Nephron (organoid): ENCODE measurements at regions not wholly inside any gene's neighbourhood (a gene's known extent, or its start where the extent isn't known, plus 50 kb on each side); places are given as distances from the start of the nearest gene placed in this dataset.

Source experiments
- H3K27ac Mint-ChIP-seq, 3 experiments: 2 replicates each; pipeline ENCODE4 v1.8.0; 2020; ENCODE audit warnings: mixed read lengths in 3 of 3, mild to moderate bottlenecking in 2 of 3, moderate library complexity in 1 of 3
- H3K27me3 Mint-ChIP-seq: 2 replicates; pipeline ENCODE4 v1.8.0; 2021; ENCODE audit warnings: low read depth, mild to moderate bottlenecking, moderate library complexity, mixed read lengths
- H3K36me3 Mint-ChIP-seq: 2 replicates; pipeline ENCODE4 v1.8.0; 2020; ENCODE audit warnings: low read depth, mixed read lengths
- H3K4me1 Mint-ChIP-seq: 2 replicates; pipeline ENCODE4 v1.8.0; 2020; ENCODE audit warnings: mixed read lengths
- H3K4me3 Mint-ChIP-seq, 3 experiments: 2 replicates each; pipeline ENCODE4 v1.8.0; 2020; ENCODE audit warnings: mild to moderate bottlenecking in 3 of 3, mixed read lengths in 3 of 3, moderate library complexity in 2 of 3
- H3K9me3 Mint-ChIP-seq: 2 replicates; pipeline ENCODE4 v1.8.0; 2020; ENCODE audit warnings: mixed read lengths
- TF ChIP-seq, protein P1 (sequence below), 3 experiments: fragments of 200-600 bp; sonication (generic); IDR thresholded peaks; one replicate each; pipeline ENCODE4 v1.5.0; 2021; ENCODE audit warnings: antibody characterized with exemption in 3 of 3; ENCODE audit not compliant: unreplicated experiment in 3 of 3

GRCh38 chr5:35333366-35333765, 103.1 kb upstream of the PRLR start:
- no peaks in the 10 kb centered on the region for H3K36me3 Mint-ChIP-seq
- H3K9me3 Mint-ChIP-seq = peaks cover 6% of the 10 kb centered on the region
- no peaks in the 10 kb centered on the region for H3K4me1 Mint-ChIP-seq
- H3K27me3 Mint-ChIP-seq = peaks cover 4% of the 10 kb centered on the region
- TF ChIP-seq, protein P1, sequence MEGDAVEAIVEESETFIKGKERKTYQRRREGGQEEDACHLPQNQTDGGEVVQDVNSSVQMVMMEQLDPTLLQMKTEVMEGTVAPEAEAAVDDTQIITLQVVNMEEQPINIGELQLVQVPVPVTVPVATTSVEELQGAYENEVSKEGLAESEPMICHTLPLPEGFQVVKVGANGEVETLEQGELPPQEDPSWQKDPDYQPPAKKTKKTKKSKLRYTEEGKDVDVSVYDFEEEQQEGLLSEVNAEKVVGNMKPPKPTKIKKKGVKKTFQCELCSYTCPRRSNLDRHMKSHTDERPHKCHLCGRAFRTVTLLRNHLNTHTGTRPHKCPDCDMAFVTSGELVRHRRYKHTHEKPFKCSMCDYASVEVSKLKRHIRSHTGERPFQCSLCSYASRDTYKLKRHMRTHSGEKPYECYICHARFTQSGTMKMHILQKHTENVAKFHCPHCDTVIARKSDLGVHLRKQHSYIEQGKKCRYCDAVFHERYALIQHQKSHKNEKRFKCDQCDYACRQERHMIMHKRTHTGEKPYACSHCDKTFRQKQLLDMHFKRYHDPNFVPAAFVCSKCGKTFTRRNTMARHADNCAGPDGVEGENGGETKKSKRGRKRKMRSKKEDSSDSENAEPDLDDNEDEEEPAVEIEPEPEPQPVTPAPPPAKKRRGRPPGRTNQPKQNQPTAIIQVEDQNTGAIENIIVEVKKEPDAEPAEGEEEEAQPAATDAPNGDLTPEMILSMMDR (IDR thresholded peaks at IDR 0.05; ENCODE audit: unreplicated experiment in 3 of 3) = no peak
- H3K4me3 Mint-ChIP-seq = no peak overlapping the region
- no peak overlapping the region for H3K27ac Mint-ChIP-seq

DNA sequence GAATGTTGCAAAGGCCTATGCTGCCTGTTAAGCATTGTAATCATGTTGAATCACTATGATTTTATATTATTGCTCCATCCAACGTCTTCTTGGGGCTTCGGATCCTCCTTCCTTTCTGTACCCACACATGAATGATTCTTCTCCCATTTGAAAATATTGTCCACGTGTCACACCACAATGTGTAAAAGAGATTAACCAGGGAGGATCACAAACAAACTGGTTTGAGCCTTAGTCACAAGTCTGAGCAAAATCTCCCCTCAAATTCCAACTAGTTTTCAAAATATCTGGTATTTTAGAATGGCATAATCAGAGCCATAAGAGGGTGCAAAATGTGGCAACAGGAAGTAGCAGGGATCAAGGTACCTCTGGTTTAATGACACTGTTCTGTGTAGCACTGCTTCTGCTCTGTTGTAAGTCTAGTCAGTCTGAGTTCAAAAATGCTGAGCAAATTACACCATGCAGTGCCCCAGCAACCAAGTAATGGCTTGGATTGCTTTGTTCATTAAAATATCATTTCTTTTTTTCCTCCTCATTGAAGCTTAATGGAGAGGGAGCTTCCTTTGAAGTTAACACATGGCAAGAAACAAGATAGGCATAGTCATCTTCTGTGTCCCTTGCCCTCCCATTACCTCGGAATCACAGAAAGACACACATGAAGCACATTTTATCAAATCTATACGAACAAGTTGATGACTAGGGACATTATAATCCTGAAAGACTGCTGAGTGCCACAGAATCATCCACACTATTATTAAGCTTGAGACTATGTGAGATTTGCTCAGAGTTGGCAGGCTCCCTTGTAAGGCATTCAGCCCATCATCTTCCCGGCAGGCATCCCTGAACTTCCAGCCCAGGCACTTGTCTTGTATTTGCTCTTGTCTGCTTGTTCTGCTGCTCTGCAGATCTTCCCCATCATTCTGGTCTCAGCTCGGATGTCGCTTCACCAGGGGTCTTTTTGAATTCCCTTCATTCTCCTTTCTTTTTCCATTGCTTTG, 102.0 kb upstream of the PRLR start:
- Mint-ChIP-seq H3K4me3 (no peak overlapping the region), H3K4me1 (no peaks in the 10 kb centered on the region), H3K27ac (no peak overlapping the region), H3K27me3 (peaks cover 4% of the 10 kb centered on the region), H3K9me3 (peaks cover 15% of the 10 kb centered on the region), H3K36me3 (no peaks in the 10 kb centered on the region)
- TF ChIP-seq, protein P1 (IDR thresholded peaks at IDR 0.05; ENCODE audit: unreplicated experiment in 3 of 3) = no peak

- Mint-ChIP-seq H3K27me3 (no peaks in the 10 kb centered on the region), H3K36me3 (no peaks in the 10 kb centered on the region), H3K4me1 (no peaks in the 10 kb centered on the region), H3K9me3 (peaks cover 28% of the 10 kb centered on the region), H3K27ac (no peak overlapping the region), H3K4me3 (no peak overlapping the region)
- TF ChIP-seq, protein P1 (IDR thresholded peaks at IDR 0.05; ENCODE audit: unreplicated experiment in 3 of 3) = no peak
These were observed 95.5 kb upstream of the PRLR start for GRCh38 chr5:35325836-35326235.

DNA sequence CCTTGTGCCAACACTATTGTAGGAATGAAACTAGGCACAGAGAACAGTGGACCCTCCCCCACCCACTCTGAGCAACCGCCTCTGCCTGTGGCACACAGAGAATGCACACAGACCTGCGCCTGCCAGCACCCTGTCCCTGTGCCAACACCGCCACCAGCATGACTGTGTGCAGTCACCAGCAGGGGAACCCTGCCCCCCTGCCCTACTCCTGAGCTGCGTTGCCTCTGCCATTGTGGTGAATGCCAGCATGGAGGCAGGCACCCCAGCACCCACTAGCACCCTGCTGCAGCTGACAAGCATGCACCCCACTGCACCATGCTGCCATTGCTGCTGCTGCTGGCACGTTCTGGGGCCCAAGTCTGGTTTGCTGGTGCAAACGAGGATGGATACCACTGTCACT, 94.4 kb upstream of the PRLR start:
- Mint-ChIP-seq H3K4me3 (no peak overlapping the region), H3K27ac (no peak overlapping the region), H3K27me3 (no peaks in the 10 kb centered on the region), H3K36me3 (no peaks in the 10 kb centered on the region), H3K9me3 (peaks cover 28% of the 10 kb centered on the region), H3K4me1 (no peaks in the 10 kb centered on the region)
- TF ChIP-seq, protein P1 (IDR thresholded peaks at IDR 0.05; ENCODE audit: unreplicated experiment in 3 of 3) = no peak

DNA sequence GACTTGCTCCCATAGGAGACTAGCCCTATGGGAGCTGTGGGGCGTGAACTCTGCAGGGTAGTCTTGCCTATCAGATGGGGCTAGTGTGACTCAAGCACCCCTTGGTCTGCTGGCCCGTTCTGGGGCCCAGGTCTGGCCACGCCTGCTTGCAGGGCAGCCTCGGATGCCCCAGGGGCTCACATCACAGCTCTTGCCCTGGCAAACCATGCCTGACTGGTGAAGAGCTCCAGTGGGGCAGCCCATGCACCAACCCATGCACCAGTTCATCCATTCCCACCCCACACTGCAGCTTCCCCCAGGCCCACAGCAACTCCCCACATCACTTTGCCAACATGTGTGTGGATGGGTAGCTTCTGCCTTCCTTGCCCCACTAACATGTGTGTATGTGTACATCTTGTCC, 93.9 kb upstream of the PRLR start:
- Mint-ChIP-seq H3K9me3 (peaks cover 28% of the 10 kb centered on the region), H3K27me3 (no peaks in the 10 kb centered on the region), H3K27ac (no peak overlapping the region), H3K4me1 (no peaks in the 10 kb centered on the region), H3K36me3 (no peaks in the 10 kb centered on the region), H3K4me3 (no peak overlapping the region)
- TF ChIP-seq, protein P1 (IDR thresholded peaks at IDR 0.05; ENCODE audit: unreplicated experiment in 3 of 3) = no peak

DNA sequence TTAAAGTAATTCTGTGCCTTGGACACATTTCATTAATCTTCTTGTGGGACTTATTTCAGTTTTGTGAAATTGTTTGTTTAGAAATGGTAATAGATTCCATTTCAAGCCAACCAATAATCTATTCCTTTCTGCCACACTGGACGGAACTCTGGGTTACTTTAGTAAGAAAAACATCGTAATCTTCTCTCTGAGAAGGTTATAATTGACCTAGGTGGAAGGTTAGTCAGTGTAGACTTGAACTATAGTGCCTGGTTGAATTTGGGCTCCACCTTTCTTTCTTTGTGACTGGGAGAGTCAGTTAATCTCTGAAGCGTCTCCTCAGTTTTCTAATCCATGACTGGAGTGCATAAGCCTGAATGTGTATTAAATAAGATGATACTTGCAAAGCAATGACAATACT, 89.7 kb upstream of the PRLR start:
- TF ChIP-seq, protein P1 (IDR thresholded peaks at IDR 0.05; ENCODE audit: unreplicated experiment in 3 of 3) = no peak
- Mint-ChIP-seq H3K27ac (peak overlapping the region in 1 of 3 experiments; percentile 47), H3K9me3 (no peaks in the 10 kb centered on the region), H3K27me3 (no peaks in the 10 kb centered on the region), H3K36me3 (no peaks in the 10 kb centered on the region), H3K4me3 (no peak overlapping the region), H3K4me1 (peaks cover 21% of the 10 kb centered on the region)
